SU-DHL-6 (cell line): ENCODE measurements at regions not wholly inside any gene's neighbourhood (a gene's known extent, or its start where the extent isn't known, plus 50 kb on each side); places are given as distances from the start of the nearest gene placed in this dataset.

ENCODE experiments used
- H2AFZ ChIP-seq: fragments of 200-600 bp; sonication (generic); 2 replicates; pipeline ENCODE4 v1.6.1; 2014; ENCODE audit warnings: low read depth, mild to moderate bottlenecking, moderate library complexity, mixed read lengths, antibody characterized with exemption, low read length; ENCODE audit not compliant: severe bottlenecking
- H3F3A ChIP-seq: fragments of 200-600 bp; shearing (Covaris generic); 2 replicates; pipeline ENCODE4 v1.6.0; 2016; ENCODE audit warnings: antibody characterized with exemption, mild to moderate bottlenecking; ENCODE audit not compliant: insufficient read depth
- H3K27ac ChIP-seq: fragments of 200-600 bp; sonication (generic); 2 replicates; pipeline ENCODE4 v1.5.1; 2016; ENCODE audit warnings: low read depth, mild to moderate bottlenecking, low read length, moderate library complexity, mixed read lengths
- H3K27me3 ChIP-seq: fragments of 200-600 bp; sonication (generic), shearing (Covaris generic); 2 replicates; pipeline ENCODE4 v1.6.0; 2014; ENCODE audit warnings: mild to moderate bottlenecking, low read length
- H3K36me3 ChIP-seq: fragments of 200-600 bp; sonication (generic); 2 replicates; pipeline ENCODE4 v1.6.1; 2014; ENCODE audit warnings: mild to moderate bottlenecking, low read length, mixed read lengths
- H3K4me2 ChIP-seq: fragments of 300-600, 200-600 bp; shearing (Covaris generic), sonication (generic); 2 replicates; pipeline ENCODE4 v1.6.0; 2014; ENCODE audit warnings: low read length, low read depth, mild to moderate bottlenecking; ENCODE audit not compliant: poor library complexity, severe bottlenecking
- H3K4me3 ChIP-seq: fragments of 200-600 bp; sonication (generic); 2 replicates; pipeline ENCODE4 v1.5.1; 2014; ENCODE audit warnings: antibody characterized with exemption, low read length, mild to moderate bottlenecking, mixed read lengths; ENCODE audit not compliant: insufficient read depth, poor library complexity, severe bottlenecking
- H3K79me2 ChIP-seq: fragments of 200-600 bp; sonication (generic); 2 replicates; pipeline ENCODE4 v1.6.1; 2014; ENCODE audit warnings: mild to moderate bottlenecking, low read length, moderate library complexity; ENCODE audit not compliant: insufficient read depth
- H3K9ac ChIP-seq: fragments of 200-600 bp; sonication (generic); 2 replicates; pipeline ENCODE4 v1.7.0; 2014; ENCODE audit warnings: mild to moderate bottlenecking, low read length
- H3K9me2 ChIP-seq: fragments of 200-600 bp; sonication (generic); replicated peaks from 2 replicates; pipeline ENCODE4 v1.6.1; 2014; ENCODE audit warnings: low read length; ENCODE audit not compliant: insufficient read depth
- H3K9me3 ChIP-seq: fragments of 200-600 bp; sonication (generic); 2 replicates; pipeline ENCODE4 v1.6.1; 2014; ENCODE audit warnings: low read length, mixed read lengths; ENCODE audit not compliant: insufficient read depth
- H4K20me1 ChIP-seq: fragments of 200-600 bp; sonication (generic); 2 replicates; pipeline ENCODE4 v1.6.1; 2014; ENCODE audit warnings: low read depth, mild to moderate bottlenecking, antibody characterized with exemption, low read length, moderate library complexity, mixed read lengths
- EZH2phosphoT487 ChIP-seq: fragments of 200-600 bp; sonication (generic), shearing (Covaris generic); conservative IDR thresholded peaks from 2 replicates; pipeline ENCODE4 v1.6.1; 2018; ENCODE audit warnings: mild to moderate bottlenecking, antibody characterized with exemption, low read length, moderate library complexity, mixed read lengths
- TF ChIP-seq, protein P1 (sequence below): fragments of 200-600 bp; sonication (generic); IDR thresholded peaks from one replicate; pipeline ENCODE4 v1.5.1; 2017; ENCODE audit warnings: antibody characterized with exemption, mild to moderate bottlenecking, low read length, moderate library complexity; ENCODE audit not compliant: insufficient read depth, poor library complexity, severe bottlenecking

DNA sequence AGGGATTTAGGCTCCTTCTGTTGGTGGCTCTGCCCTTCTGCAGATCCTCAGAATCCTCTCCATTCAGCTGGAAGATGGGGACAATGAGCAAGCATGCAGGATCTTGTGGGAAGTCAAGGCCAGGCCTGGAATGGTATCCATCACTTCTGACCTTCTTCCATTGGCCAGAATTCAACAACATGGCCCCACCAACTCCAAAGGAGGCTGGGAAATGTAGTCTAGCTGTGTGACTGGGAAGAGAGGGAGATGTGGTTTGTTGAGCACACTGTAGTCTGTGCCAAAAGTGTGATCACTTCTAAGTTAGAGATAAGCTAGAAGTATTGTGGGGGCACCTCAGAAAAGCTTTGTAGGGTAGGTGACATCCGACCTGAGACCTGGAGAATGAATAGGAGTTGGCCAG is 60.4 kb upstream of the WNT4 start:
- Histone ChIP-seq H3K9ac (no peak overlapping the region), H3K9me3 (no peaks in the 10 kb centered on the region), H3K79me2 (no peaks in the 10 kb centered on the region), H3K4me3 (no peak overlapping the region), H3K36me3 (no peaks in the 10 kb centered on the region), H3K27ac (no peak overlapping the region), H3K27me3 (no peaks in the 10 kb centered on the region), H4K20me1 (no peaks in the 10 kb centered on the region), H3K9me2 (no peaks in the 10 kb centered on the region), H2AFZ (no peak overlapping the region), H3K4me2 (no peak overlapping the region), H3F3A (no peaks in the 10 kb centered on the region)
- TF ChIP-seq, protein P1, sequence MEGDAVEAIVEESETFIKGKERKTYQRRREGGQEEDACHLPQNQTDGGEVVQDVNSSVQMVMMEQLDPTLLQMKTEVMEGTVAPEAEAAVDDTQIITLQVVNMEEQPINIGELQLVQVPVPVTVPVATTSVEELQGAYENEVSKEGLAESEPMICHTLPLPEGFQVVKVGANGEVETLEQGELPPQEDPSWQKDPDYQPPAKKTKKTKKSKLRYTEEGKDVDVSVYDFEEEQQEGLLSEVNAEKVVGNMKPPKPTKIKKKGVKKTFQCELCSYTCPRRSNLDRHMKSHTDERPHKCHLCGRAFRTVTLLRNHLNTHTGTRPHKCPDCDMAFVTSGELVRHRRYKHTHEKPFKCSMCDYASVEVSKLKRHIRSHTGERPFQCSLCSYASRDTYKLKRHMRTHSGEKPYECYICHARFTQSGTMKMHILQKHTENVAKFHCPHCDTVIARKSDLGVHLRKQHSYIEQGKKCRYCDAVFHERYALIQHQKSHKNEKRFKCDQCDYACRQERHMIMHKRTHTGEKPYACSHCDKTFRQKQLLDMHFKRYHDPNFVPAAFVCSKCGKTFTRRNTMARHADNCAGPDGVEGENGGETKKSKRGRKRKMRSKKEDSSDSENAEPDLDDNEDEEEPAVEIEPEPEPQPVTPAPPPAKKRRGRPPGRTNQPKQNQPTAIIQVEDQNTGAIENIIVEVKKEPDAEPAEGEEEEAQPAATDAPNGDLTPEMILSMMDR: no peak
- no peak for TF ChIP-seq EZH2phosphoT487

DNA sequence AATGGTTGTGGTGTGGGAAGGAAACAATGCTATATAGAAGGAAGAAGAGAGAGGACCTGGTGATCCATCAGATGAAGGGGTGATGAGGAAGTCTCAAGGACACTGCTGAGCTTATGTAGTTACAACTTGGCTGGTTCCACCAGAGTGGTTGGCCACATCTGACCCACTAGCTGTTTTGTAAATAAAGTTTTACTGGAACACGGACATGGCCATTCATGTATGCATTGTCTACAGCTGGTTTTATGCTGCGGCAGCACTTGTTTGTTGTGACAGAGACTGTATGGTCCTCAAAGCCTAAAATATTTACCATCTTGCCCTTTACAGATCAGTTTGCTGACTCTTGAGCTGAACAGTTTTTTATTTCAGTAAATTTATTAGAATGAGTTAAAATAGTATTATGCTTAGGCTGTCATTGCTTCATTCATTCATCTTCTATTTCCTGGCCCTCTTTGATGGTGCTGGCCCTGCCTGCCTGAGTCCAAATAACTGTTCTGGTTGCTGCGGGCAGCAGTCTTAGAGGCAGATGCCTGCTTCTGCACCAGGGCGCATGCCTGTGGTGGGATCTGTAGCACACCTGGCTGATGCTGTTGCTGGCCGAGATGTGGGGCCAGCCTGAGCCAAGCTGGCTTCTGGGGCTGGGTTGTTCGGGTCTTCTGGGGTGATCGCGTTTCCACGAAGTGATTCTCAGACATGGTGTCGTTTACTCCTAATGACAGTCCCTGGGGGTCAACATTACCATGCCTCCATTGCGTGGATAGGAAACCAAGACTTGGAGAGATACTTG is 61.4 kb upstream of the WNT4 start:
- Histone ChIP-seq H3F3A (no peaks in the 10 kb centered on the region), H3K27ac (no peak overlapping the region), H4K20me1 (no peaks in the 10 kb centered on the region), H3K9ac (no peak overlapping the region), H3K79me2 (no peaks in the 10 kb centered on the region), H3K9me3 (no peaks in the 10 kb centered on the region), H3K36me3 (no peaks in the 10 kb centered on the region), H3K4me3 (no peak overlapping the region), H2AFZ (no peak overlapping the region), H3K4me2 (no peak overlapping the region), H3K9me2 (no peaks in the 10 kb centered on the region), H3K27me3 (no peaks in the 10 kb centered on the region)
- no peak for TF ChIP-seq EZH2phosphoT487
- TF ChIP-seq, protein P1: no peak

DNA sequence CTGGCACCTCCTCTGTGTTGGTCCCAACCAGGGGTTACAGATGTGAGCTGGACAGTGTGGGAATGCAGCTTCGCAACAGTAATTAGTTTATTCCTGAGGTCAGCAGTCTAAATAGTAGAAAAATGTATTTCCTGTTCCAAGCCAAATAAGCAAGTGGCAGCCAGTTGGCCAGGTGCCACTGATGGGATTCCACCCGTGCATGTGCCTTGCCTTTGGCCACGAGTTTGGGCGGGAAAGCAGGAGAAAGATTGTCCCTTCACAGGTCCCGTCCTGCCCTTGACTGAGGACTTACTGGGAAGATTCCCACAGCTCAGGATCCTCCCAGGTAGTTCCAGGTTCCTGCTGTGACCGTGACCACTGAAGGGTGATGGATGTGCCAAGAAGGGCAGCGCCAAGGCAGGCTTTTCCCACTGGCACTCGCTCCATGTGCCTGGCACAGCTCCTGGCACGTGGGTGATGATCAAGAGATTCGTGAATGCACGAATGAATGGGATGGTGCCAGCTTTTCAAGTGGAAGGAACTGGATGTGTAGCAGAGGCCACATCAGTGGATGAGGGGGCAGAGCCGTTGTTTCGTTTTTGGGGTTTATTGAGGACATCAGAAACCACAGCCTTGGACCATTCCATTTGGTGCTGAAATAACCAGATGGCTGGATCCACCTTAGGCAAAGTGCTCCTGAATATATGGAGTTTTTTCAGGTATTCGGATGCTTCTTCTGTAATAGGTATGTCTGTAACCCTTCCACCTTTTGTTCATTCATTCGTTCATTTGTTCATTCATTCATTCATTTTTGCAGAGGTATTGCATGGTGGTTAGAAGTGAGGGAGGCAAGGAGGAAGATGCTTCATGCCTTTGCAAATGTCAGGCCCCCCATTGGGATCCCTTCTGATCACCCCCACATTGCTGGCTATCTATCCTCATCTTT is 62.4 kb upstream of the WNT4 start:
- Histone ChIP-seq H2AFZ (no peak overlapping the region), H3K27ac (no peak overlapping the region), H3K9me3 (no peaks in the 10 kb centered on the region), H3K9me2 (no peaks in the 10 kb centered on the region), H4K20me1 (no peaks in the 10 kb centered on the region), H3K4me3 (no peak overlapping the region), H3K4me2 (no peak overlapping the region), H3K9ac (no peak overlapping the region), H3K79me2 (no peaks in the 10 kb centered on the region), H3K27me3 (no peaks in the 10 kb centered on the region), H3F3A (no peaks in the 10 kb centered on the region), H3K36me3 (no peaks in the 10 kb centered on the region)
- TF ChIP-seq, protein P1: no peak
- no peak for TF ChIP-seq EZH2phosphoT487
